A549 (cell line): ENCODE measurements at regions not wholly inside any gene's neighbourhood (a gene's known extent, or its start where the extent isn't known, plus 50 kb on each side); places are given as distances from the start of the nearest gene placed in this dataset.

ENCODE experiments used
- ATAC-seq, 2 experiments: fragments of 200-7000 bp in 1 of 2; fragments of >200 bp in 1 of 2; cut with Nextera tagmentation in 1 of 2; cut with Tn5 transposase in 1 of 2; 3 replicates each; pipeline versions ENCODE4 v1.8.0 to v1.9.1; 2018 to 2020; ENCODE audit warnings: mild to moderate bottlenecking in 1 of 2, moderate library complexity in 1 of 2
- CTCF ChIA-PET: fragments of 300-600 bp; sonication (Branson Sonifier 250); formaldehyde crosslinking; extraction: SDS; loops from one replicate; lab custom pipeline; 2021; ENCODE audit warnings: antibody characterized with exemption, inconsistent platforms; lab: Yijun Ruan, JAX
- POLR2A ChIA-PET: fragments of 350-600 bp; formaldehyde crosslinking; extraction: SDS; loops from one replicate; lab custom pipeline; 2021; ENCODE audit warnings: antibody characterized with exemption, inconsistent platforms; lab: Yijun Ruan, JAX
- DNase-seq, 2 experiments: peaks; one replicate each; pipeline versions ENCODE4 v3.0.0 to v3.0.0-alpha.2; 2011 to 2016; ENCODE audit warnings: low read depth in 1 of 2, low spot score in 1 of 2
- FAIRE-seq: peaks from 2 replicates; lab custom pipeline; 2011; peaks lifted over from hg19 to GRCh38; lab: Jason Lieb, UNC
- H3K27ac ChIP-seq, 2 experiments: fragments of >200 bp; sonication (Bioruptor Twin); formaldehyde crosslinking; 3 replicates each; pipeline ENCODE4 v1.5.1; 2016 to 2017
- H3K4me1 ChIP-seq: fragments of >200 bp; sonication (Bioruptor Twin); formaldehyde crosslinking; 3 replicates; pipeline ENCODE4 v1.6.1; 2016
- H3K4me2 ChIP-seq: fragments of >200 bp; sonication (Bioruptor Twin); formaldehyde crosslinking; 3 replicates; pipeline ENCODE4 v1.6.1; 2016
- H3K4me3 ChIP-seq: fragments of >200 bp; sonication (Bioruptor Twin); formaldehyde crosslinking; 3 replicates; pipeline ENCODE4 v1.5.1; 2016
- H3K9me3 ChIP-seq: fragments of >200 bp; sonication (Bioruptor Twin); formaldehyde crosslinking; 3 replicates; pipeline ENCODE4 v1.6.1; 2016
- CBX2 ChIP-seq: fragments of 200-600 bp; sonication (generic); IDR thresholded peaks from 2 replicates; pipeline ENCODE4 v1.6.1; 2016; ENCODE audit warnings: low read depth, mild to moderate bottlenecking, borderline replicate concordance
- EP300 ChIP-seq, 2 experiments: fragments of >200 bp; sonication (Bioruptor Twin); formaldehyde crosslinking; IDR thresholded peaks; 2 replicates in 1 of 2; 3 replicates in 1 of 2; pipeline ENCODE4 v1.6.1; 2016 to 2017
- FOXS1 ChIP-seq: fragments of 250-450 bp; sonication (Bioruptor Pico); IDR thresholded peaks from 2 replicates; pipeline ENCODE4 v1.5.0; 2020; ENCODE audit warnings: mild to moderate bottlenecking, moderate library complexity
- GATA3 ChIP-seq: IDR thresholded peaks from 2 replicates; pipeline ENCODE4 v1.6.1; 2012; ENCODE audit warnings: borderline replicate concordance
- HOXB13 ChIP-seq: fragments of 250-450 bp; sonication (Bioruptor Pico); IDR thresholded peaks from 2 replicates; pipeline ENCODE4 v1.5.0; 2020; ENCODE audit warnings: low read depth, mild to moderate bottlenecking, moderate library complexity
- HOXB5 ChIP-seq: fragments of 250-450 bp; sonication (Bioruptor Pico); IDR thresholded peaks from 2 replicates; pipeline ENCODE4 v1.5.0; 2020; ENCODE audit warnings: mild to moderate bottlenecking, moderate library complexity
- JUN ChIP-seq, 2 experiments: fragments of >200 bp; sonication (Bioruptor Twin); formaldehyde crosslinking; IDR thresholded peaks; 2 replicates in 1 of 2; 3 replicates in 1 of 2; pipeline ENCODE4 v1.6.1; 2016 to 2017
- JUNB ChIP-seq: fragments of >200 bp; sonication (Bioruptor Twin); formaldehyde crosslinking; IDR thresholded peaks from 2 replicates; pipeline ENCODE4 v1.6.1; 2016
- MAFK ChIP-seq: fragments of 450-650 bp; IDR thresholded peaks from 2 replicates; pipeline ENCODE4 v1.6.1; 2014; ENCODE audit not compliant: partially characterized antibody
- NFE2L2 ChIP-seq: fragments of 150-350 bp; conservative IDR thresholded peaks from 2 replicates; pipeline ENCODE4 v1.6.1; 2014; ENCODE audit warnings: low read length
- NPAS2 ChIP-seq: fragments of 250-450 bp; sonication (Bioruptor Pico); IDR thresholded peaks from 2 replicates; pipeline ENCODE4 v1.8.0; 2022; ENCODE audit warnings: mild to moderate bottlenecking, moderate library complexity, borderline replicate concordance
- POLR2A ChIP-seq: IDR thresholded peaks from 2 replicates; pipeline ENCODE4 v1.6.1; 2012; ENCODE audit warnings: mild to moderate bottlenecking, low read length
- SMC3 ChIP-seq: fragments of >200 bp; sonication (Bioruptor Twin); formaldehyde crosslinking; IDR thresholded peaks from 3 replicates; pipeline ENCODE4 v1.6.1; 2018; ENCODE audit warnings: inconsistent platforms
- SREBF2 ChIP-seq: fragments of 450-650 bp; IDR thresholded peaks from 2 replicates; pipeline ENCODE4 v1.6.1; 2014; ENCODE audit warnings: mild to moderate bottlenecking, moderate library complexity
- TP53 ChIP-seq: fragments of 250-450 bp; sonication (Bioruptor Pico); IDR thresholded peaks from 2 replicates; pipeline ENCODE4 v1.5.0; 2021; ENCODE audit warnings: mild to moderate bottlenecking, moderate library complexity
- USF2 ChIP-seq: fragments of 450-650 bp; IDR thresholded peaks from 2 replicates; pipeline ENCODE4 v1.6.1; 2014; ENCODE audit warnings: antibody characterized with exemption
- ZC3H11A ChIP-seq: fragments of 450-650 bp; IDR thresholded peaks from 2 replicates; pipeline ENCODE4 v1.6.1; 2014; ENCODE audit warnings: antibody characterized with exemption, mild to moderate bottlenecking
- ZNF302 ChIP-seq: fragments of 250-450 bp; sonication (Bioruptor Pico); IDR thresholded peaks from 2 replicates; pipeline ENCODE4 v1.9.0; 2021; ENCODE audit warnings: inconsistent platforms, mild to moderate bottlenecking, moderate library complexity
- WGBS: methylation state at CpG from one replicate; pipeline ENCODE4 v1.1.6; 2017; ENCODE audit errors: missing lambda C conversion rate; 5-methylcytosine and 5-hydroxymethylcytosine counted together
- TF ChIP-seq, protein P1 (sequence below): fragments of 150-350 bp; IDR thresholded peaks from 2 replicates; pipeline ENCODE4 v1.6.1; 2014; ENCODE audit warnings: low read depth, mild to moderate bottlenecking, low read length
- TF ChIP-seq, protein P2 (sequence below): fragments of 250-450 bp; sonication (Bioruptor Pico); IDR thresholded peaks from 2 replicates; pipeline ENCODE4 v1.5.0; 2021; ENCODE audit warnings: mild to moderate bottlenecking, moderate library complexity, borderline replicate concordance
- TF ChIP-seq, protein P3 (sequence below): fragments of 200-600 bp; sonication (generic); IDR thresholded peaks from 2 replicates; pipeline ENCODE4 v1.6.1; 2016; ENCODE audit warnings: antibody characterized with exemption, mild to moderate bottlenecking, moderate library complexity

DNA sequence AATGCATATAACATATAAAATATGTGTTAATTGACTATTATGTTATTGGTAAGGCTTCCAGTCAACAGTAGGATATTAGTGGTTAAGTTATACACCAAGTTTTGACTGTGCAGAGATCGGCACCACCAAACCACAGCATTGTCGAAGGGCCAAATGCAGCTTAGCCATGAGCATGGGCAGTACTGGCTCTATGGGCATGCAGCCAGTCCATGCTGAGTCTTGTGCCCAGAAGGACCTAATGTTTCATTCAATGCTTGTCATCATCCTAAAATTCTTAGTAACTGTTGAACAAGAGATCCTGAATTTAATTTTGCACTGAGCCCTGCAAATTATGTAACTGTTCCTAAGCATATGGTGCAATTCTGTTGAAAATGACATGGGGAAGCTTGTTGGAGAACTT is 233.4 kb upstream of the HS3ST3A1 start:
- no peak overlapping the region for H3K27ac ChIP-seq
- H3K4me1 ChIP-seq, result no peaks in the 10 kb centered on the region
- no peak overlapping the region for H3K4me3 ChIP-seq
- CTCF ChIA-PET, result no interaction called here
- 6% methylated on average over 2 of the region's 2 CpGs for WGBS
- no peak for TF ChIP-seq USF2
- TF ChIP-seq FOXS1 (CRISPR knock-in tag), result no peak
- no peak for TF ChIP-seq MAFK
- no peak for TF ChIP-seq GATA3
- TF ChIP-seq SMC3, result no peak
- TF ChIP-seq, protein P1, sequence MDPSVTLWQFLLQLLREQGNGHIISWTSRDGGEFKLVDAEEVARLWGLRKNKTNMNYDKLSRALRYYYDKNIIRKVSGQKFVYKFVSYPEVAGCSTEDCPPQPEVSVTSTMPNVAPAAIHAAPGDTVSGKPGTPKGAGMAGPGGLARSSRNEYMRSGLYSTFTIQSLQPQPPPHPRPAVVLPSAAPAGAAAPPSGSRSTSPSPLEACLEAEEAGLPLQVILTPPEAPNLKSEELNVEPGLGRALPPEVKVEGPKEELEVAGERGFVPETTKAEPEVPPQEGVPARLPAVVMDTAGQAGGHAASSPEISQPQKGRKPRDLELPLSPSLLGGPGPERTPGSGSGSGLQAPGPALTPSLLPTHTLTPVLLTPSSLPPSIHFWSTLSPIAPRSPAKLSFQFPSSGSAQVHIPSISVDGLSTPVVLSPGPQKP, result no peak
- no peak for TF ChIP-seq SREBF2
- no peak for TF ChIP-seq JUN (IDR thresholded peaks at IDR 0.05)
- TF ChIP-seq ZC3H11A, result no peak
- TF ChIP-seq, protein P2, sequence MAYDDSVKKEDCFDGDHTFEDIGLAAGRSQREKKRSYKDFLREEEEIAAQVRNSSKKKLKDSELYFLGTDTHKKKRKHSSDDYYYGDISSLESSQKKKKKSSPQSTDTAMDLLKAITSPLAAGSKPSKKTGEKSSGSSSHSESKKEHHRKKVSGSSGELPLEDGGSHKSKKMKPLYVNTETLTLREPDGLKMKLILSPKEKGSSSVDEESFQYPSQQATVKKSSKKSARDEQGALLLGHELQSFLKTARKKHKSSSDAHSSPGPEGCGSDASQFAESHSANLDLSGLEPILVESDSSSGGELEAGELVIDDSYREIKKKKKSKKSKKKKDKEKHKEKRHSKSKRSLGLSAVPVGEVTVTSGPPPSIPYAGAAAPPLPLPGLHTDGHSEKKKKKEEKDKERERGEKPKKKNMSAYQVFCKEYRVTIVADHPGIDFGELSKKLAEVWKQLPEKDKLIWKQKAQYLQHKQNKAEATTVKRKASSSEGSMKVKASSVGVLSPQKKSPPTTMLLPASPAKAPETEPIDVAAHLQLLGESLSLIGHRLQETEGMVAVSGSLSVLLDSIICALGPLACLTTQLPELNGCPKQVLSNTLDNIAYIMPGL (CRISPR knock-in tag), result no peak
- ATAC-seq (no peak), FAIRE-seq (no peak), DNase-seq (no peak)
- no peak overlapping the region for H3K4me2 ChIP-seq
- POLR2A ChIA-PET, result no interaction called here
- H3K9me3 ChIP-seq, result no peaks in the 10 kb centered on the region; the same call in 2 of the 3 replicates

DNA sequence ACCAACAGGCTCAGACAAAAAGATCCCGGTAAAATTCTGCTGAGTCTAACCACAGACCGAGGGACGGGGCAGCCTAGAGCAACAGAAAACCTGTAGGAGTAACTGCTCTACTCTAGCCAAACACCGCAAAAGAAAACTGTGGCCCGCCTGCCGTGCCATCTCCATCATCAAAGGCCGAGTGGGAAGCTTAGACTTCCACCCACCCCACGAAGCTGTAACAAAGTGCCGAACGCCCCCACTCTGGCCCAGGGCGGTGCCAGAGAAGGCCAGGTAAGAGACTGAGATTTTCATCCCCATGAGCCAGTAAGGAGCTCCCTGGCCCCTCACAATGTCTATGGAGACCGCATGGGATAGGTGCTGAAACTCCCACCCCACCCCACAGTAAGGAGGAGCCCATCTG is 231.9 kb upstream of the COX10 start:
- WGBS, result 40% methylated on average over 12 of the region's 12 CpGs
- no peak overlapping the region for H3K4me2 ChIP-seq
- no peak overlapping the region for H3K27ac ChIP-seq
- H3K9me3 ChIP-seq, result no peaks in the 10 kb centered on the region; the same call in 2 of the 3 replicates
- ATAC-seq (no peak), FAIRE-seq (no peak), DNase-seq (no peak)
- no peaks in the 10 kb centered on the region for H3K4me1 ChIP-seq
- CTCF ChIA-PET, result no interaction called here
- POLR2A ChIA-PET, result no interaction called here
- H3K4me3 ChIP-seq, result no peak overlapping the region
- TF ChIP-seq, protein P2 (CRISPR knock-in tag), result no peak
- no peak for TF ChIP-seq HOXB5 (CRISPR knock-in tag)

- no peaks in the 10 kb centered on the region for H3K9me3 ChIP-seq
- ATAC-seq (no peak), DNase-seq (no peak), FAIRE-seq (no peak)
- TF ChIP-seq CBX2, result no peak
- no peak for TF ChIP-seq POLR2A
- TF ChIP-seq EP300 (IDR thresholded peaks at IDR 0.05), result no peak
- TF ChIP-seq MAFK, result no peak
- no peak for TF ChIP-seq JUNB
- TF ChIP-seq ZNF302 (CRISPR knock-in tag), result no peak
- TF ChIP-seq NFE2L2, result no peak
- TF ChIP-seq TP53 (CRISPR knock-in tag), result no peak
- TF ChIP-seq, protein P3, sequence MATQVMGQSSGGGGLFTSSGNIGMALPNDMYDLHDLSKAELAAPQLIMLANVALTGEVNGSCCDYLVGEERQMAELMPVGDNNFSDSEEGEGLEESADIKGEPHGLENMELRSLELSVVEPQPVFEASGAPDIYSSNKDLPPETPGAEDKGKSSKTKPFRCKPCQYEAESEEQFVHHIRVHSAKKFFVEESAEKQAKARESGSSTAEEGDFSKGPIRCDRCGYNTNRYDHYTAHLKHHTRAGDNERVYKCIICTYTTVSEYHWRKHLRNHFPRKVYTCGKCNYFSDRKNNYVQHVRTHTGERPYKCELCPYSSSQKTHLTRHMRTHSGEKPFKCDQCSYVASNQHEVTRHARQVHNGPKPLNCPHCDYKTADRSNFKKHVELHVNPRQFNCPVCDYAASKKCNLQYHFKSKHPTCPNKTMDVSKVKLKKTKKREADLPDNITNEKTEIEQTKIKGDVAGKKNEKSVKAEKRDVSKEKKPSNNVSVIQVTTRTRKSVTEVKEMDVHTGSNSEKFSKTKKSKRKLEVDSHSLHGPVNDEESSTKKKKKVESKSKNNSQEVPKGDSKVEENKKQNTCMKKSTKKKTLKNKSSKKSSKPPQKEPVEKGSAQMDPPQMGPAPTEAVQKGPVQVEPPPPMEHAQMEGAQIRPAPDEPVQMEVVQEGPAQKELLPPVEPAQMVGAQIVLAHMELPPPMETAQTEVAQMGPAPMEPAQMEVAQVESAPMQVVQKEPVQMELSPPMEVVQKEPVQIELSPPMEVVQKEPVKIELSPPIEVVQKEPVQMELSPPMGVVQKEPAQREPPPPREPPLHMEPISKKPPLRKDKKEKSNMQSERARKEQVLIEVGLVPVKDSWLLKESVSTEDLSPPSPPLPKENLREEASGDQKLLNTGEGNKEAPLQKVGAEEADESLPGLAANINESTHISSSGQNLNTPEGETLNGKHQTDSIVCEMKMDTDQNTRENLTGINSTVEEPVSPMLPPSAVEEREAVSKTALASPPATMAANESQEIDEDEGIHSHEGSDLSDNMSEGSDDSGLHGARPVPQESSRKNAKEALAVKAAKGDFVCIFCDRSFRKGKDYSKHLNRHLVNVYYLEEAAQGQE, result no peak
- TF ChIP-seq HOXB13 (CRISPR knock-in tag), result no peak
- TF ChIP-seq NPAS2 (CRISPR knock-in tag), result no peak
- TF ChIP-seq SMC3, result no peak
- no peak overlapping the region for H3K27ac ChIP-seq
- no peak overlapping the region for H3K4me3 ChIP-seq
- 4% methylated on average over 1 of the region's 1 CpG for WGBS
- ChIA-PET CTCF (no interaction called here), POLR2A (no interaction called here)
- no peak overlapping the region for H3K4me2 ChIP-seq
- H3K4me1 ChIP-seq, result no peaks in the 10 kb centered on the region
Observed at GRCh38 chr17:13840254-13840653, 229.1 kb upstream of the COX10 start.
